SK-N-SH (cell line): ENCODE measurements at regions not wholly inside any gene's neighbourhood (a gene's known extent, or its start where the extent isn't known, plus 50 kb on each side); places are given as distances from the start of the nearest gene placed in this dataset.

Experiments
- CTCF ChIP-seq: fragments of 200-600 bp; sonication (generic); IDR thresholded peaks from 2 replicates; pipeline ENCODE4 v1.6.1; 2017; ENCODE audit warnings: antibody characterized with exemption, mild to moderate bottlenecking, moderate library complexity
- POLR2AphosphoS5 ChIP-seq: IDR thresholded peaks from 2 replicates; pipeline ENCODE4 v1.6.1; 2012; ENCODE audit warnings: low read depth, low read length

GRCh38 chr15:87263871-87264270 lies 992.7 kb downstream of the NTRK3 start:
- no peak for TF ChIP-seq POLR2AphosphoS5
- no peak for TF ChIP-seq CTCF
